Stimulated activated CD8-positive, alpha-beta memory T cell treated with anti-CD3 and anti-CD28 coated beads, Interleukin-4, amount 100 ng/mL, for 4 hours (primary cell): ENCODE measurements at regions not wholly inside any gene's neighbourhood (a gene's known extent, or its start where the extent isn't known, plus 50 kb on each side); places are given as distances from the start of the nearest gene placed in this dataset.
A peak's percentile ranks its signal among the peaks of the same experiment; 100 is the strongest.

Source experiments
- DNase-seq, 2 donors: peaks; one replicate each; pipeline ENCODE4 v3.0.0-alpha.2; 2020; ENCODE audit warnings: low read depth in 2 of 2, low spot score in 1 of 2

DNA sequence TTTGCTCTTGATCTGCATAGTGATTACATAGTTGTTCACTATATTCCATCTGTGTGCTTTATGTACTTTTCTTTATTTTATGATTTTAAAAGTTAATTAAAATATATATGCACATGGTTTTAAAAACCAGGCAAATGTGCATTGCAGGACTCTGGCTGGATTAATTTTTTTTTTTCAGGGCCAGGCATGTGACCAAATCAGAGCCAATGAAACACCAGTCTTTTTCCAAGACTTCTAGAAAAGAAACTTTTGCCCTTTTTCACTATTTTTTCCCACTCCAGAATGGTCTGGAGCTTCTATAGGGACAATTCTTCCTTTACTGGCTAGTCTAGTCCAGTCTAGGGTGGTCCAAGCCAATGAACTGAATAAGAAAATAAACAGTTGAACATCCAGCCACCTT lies 198.1 kb upstream of the FBXO11 start:
- DNase-seq, result no peak

DNA sequence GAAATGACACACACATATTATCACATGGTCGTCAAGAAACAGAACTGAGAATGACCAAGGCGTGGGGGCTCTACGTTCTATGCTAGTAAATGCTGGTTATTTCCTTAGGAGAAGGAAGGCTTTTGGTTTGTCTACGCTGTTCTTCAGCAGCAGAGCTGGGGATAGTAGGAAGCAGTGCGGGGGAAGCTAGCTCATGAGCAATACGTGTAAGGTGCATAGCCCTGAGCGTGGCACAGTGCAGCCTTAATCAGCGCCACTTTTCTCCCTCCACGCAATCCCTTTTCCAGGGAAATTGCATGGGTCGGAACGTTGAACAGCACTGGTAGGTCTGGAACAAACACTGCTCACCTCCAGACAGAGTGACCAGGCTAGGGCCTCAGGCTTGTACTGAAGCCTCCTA lies 199.6 kb upstream of the FBXO11 start:
- no peak for DNase-seq

DNA sequence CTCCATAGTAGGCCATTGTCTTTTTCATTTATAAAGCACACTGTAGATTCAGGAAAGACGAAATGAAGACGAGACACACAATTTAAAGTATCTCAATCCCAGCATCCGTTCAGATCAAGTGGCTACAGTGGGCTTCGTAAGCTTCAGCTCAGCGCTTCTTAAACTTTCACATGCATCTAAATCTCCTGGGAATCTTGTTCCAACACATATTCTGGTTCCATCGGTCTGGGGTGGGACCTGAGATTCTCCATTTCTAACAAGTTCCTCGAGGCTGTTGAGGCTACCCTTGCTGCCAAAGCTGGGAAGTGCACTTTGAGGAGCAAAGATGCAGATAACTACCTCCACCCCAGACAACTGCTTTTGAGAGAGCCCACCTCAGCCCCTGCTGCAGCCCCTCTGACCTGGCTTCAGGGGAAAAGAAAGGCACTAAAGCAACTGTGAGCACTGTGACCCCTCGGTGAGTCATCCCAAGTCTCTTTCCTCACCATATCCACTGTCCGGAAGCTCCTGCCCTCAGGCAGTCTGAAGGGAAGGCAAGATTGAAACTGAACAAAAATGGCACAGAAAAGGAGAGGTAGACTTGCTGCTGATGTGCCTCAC lies 201.1 kb upstream of the FBXO11 start:
- no peak for DNase-seq

DNA sequence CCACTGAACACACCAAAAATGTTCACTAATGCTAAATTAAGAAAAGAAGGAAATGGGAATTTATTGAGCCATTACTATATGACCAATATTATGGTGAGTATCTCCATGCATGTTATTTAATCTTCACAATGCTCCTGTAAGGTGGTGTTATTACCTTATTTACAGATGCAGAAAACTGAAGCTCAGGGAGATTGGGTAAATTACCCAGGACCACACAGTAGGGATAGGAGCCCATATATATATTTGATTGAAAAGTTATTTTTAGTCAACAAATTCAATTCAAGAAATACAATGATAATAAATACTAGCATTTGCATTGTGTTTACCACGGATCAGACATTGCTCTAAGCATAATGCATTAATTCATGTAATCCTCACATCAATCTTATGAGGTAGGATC lies 202.2 kb upstream of the FBXO11 start:
- DNase-seq, result no peak

DNA sequence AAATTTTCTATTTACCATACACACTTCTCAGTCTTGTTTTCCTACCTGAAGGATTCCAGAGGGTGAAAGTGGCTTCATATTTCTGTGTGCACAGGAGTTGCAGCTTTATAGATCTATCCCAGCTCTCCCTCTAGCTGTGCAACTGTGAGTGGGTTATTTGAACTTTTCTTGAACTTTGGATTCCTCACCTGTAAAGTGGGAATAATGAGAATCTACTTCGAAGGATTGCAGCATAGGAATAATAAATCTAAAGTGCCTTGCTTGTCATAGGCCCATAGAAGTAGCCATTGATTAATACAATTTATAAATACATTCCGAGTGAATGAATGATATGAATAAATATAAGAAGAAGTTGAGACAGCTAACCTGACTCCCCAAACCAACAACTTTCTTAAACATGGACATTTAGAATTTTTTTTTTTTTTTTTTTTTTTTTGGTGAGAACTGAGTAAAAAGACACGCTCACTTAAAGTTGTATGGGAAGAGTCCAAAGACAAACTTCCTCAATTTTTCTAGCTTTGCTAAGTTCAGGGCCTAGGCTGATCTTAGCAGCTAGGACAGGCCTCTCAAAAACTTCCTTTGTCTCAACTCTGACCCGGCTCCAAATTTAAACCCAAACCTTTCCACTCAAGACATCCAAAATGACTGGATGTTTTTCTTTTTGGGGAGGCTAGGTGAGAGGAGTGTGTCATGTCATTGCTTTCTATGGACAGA lies 203.3 kb upstream of the FBXO11 start:
- no peak for DNase-seq

DNA sequence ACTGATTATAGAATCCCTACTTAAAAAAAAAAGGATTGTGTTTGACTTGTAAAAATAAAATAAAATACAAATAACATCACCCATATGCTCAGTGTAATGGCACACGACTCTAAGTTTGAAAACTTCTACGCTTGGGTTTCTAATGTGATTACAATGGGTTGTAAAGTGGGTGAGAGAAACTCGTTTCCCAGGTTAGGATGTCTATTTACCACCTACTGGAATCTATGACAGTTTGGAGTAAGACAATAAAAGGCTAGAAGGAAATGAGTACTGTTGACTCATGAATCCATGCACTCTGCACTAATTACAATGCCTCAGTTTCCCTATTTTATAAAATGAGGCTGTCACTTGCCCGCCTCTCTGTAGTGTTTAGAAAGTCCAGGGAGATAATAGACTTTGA lies 204.0 kb upstream of the FOXN2 start:
- DNase-seq, result no peak

DNA sequence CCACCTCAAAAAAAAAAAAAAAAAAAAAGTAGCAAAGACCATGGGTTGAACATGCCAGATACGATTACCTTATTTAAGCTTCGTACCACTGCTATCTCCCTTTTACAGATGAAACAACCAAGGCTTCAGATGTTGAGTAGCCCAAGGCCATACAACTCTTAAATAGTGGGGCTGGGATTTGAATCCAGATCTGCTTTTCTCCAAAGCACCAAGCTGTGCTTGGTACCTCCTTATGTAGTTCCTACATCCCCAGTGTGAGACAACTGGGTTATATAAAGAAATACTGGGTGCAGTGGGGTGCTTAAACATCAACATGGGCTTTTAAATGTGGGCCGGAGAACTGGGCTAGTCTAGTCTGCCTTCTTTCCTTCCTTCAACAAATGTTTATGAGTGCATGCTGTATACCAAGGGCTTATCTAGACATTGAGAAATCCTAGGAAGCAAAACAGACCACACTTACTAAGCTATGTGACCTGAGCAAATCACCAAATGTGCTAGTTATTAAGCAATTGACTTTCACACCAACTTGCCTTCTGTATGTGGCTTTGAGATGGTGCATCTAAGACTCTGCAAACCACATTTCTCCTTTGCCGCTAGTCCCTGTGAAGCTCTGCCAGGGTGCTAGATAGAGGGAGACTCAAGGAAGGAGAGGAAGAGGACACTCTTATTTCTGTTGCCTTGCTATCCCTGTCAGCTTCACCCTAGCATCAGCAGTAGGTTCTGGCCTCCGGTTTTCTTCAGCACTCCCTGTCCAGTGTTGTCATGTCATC lies 201.4 kb upstream of the FOXN2 start:
- DNase-seq, result no peak

DNA sequence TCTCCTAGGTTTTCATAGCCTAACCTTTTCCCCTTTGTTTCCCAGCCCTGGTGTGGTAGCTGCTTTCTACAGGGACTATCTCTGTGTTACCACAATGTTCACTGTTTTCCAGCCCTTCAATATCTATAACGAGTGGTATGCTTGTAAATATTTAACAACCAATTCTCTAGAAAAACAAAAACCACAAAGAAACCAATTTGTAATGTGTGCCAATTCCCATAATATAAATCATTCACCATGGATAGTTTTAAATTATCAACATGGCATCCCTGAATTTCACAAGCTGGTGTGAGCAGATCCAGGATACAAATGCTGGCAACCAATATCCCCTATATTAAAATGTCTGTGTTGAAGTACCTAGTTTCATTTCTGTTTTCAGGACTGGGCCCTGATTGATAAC lies 200.7 kb upstream of the FOXN2 start:
- DNase-seq, result no peak

DNA sequence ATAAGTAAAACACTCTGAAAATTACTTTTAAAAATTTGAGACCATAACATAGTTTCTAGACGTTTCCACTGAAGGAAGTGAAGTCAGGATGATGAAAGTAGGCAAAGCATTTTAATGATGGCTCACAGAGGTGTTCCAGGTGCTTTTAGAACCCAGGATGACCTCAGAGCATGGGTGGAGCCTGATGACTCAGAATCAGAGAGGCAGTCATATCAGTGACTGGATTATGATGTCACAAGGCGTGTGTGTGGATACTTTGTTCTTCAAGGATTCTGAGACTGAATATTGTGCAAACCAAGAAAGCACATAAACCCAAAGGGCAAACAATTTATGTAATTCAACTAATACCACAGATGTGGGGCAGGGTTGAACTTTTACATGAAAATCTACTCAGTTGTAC lies 200.2 kb upstream of the FOXN2 start:
- DNase-seq, result peak in 1 of 2 donors; percentile 50

DNA sequence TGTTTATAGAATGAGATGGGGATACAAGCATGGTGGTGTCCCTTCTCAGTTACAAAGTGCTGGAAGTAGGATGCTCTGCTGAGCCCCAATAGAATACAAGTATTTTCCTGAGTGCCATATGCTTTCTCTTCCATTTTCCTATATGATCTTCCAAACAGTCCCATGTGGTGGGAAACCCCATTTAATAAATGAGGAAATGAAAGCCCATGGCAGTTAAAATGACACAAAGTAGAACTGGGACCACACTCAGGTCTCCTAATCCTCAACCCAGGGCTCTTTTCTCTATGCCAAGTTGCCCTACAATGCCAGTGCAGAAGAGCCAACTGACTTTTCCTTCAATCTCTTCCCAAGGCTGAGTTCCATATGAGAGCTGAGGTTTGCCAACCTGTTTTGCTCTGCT lies 198.0 kb upstream of the FOXN2 start:
- DNase-seq, result no peak

DNA sequence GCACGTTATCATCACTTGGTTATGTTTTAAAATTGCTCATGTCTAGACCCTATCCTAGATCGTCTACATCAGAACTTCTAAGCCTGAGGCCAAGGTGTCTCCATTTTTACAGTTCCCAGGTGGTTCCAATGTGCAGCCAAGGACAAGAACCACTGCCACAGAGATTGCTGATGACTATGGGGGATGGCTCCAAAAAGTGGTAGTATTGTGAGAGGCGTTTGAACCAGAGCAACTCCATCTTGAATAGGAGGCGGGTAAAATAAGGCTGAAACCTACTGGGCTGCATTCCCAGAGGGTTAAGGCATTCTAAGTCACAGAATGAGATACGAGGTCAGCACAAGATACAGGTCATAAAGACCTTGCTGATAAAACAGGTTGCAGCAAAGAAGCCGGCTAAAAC lies 195.6 kb upstream of the FOXN2 start:
- no peak for DNase-seq

DNA sequence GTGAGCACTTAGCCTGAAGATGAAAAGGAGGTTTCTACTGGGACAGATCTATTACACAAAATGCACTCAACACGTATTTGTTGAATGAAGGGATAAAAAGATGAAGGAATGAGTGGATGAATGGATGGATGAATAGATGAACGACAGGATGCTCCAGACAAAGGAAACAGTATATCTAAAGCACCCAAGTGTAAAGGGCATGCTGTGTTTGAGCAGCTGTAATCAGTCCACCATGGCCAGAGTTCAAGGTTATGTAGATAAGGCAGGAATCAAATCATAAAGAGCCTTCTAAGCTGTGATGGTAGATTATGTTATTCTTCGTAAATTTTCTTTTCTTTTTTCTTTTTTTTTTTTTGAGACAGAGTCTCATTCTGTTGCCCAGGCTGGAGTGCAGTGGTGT lies 194.4 kb upstream of the FOXN2 start:
- no peak for DNase-seq

DNA sequence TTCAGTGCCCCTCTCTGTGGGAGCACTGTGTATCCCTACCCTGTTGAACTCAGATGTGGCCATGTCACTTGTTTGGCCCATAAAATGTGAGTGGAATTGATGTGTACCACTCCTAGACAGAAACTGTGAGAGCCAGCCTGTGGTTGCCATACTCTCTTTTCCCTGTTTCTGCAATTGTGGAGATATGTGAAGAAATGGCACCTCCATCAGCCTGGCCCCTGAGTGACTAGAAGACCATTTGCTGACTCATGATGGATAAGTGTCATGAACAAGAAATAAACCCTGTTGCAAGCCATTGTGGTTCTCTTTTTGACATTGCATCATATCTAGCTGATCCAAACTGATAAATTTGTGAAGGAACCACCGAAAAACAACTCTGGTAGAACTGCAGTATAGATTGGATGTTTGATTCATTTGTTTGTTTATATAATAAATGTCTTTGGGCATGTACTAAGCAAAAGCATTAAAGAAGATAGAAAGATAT lies 193.7 kb upstream of the FOXN2 start:
- DNase-seq, result no peak

DNA sequence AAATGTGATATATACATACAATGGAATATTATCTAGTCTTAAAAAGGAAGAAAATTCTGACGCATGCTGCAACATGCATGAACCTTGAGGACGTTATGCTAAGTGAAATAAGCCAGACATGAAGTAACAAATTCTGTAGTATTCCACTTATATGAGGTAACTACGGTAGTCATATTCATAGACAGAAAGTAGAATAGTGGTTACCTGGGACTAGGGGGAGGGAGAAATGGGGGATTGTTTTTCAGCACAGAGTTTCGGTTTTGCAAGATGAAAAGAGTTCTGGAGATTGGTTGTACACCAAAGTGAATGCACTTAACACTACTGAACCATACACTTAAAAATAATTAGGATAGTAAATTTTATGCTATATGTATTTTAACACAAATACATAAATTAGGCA lies 192.3 kb upstream of the FOXN2 start:
- DNase-seq, result no peak

DNA sequence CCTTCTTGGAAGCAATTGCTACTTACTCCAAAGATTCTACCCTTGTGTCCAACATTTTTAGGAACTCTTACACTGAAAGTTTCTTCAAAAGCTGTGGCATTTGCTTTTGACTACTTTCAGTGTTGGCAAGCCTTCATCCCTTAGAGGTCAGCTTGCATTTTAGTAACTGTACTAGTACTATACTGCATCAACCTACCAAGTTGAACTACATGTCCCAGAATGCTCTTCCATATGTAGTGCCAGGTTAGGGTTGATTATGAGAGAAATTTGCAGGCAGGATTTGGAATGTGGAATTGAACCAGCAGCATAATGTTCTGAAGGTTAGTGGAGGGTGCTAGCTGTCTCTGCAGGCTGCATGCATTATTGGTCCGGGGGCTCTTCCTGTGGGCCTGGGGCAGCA lies 189.9 kb upstream of the FOXN2 start:
- no peak for DNase-seq

DNA sequence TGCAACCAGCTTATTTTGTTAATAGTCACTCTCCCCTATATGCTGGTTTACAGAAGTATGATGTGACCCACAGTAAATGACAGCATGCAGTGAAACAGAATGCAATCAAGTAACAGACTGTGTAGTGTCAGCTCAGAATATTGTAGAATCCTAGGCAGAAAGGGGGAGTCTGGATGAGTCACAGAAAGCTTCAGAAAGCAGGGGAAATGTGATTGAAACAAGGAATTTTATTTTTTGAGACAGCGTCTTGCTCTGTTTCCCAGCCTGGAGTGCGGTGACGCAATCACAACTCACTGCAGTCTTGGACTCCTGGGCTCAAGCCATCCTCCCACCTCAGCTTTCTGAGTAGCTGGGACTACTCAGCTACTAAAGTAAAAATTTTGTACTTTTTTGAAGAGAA lies 188.3 kb upstream of the FOXN2 start:
- no peak for DNase-seq

DNA sequence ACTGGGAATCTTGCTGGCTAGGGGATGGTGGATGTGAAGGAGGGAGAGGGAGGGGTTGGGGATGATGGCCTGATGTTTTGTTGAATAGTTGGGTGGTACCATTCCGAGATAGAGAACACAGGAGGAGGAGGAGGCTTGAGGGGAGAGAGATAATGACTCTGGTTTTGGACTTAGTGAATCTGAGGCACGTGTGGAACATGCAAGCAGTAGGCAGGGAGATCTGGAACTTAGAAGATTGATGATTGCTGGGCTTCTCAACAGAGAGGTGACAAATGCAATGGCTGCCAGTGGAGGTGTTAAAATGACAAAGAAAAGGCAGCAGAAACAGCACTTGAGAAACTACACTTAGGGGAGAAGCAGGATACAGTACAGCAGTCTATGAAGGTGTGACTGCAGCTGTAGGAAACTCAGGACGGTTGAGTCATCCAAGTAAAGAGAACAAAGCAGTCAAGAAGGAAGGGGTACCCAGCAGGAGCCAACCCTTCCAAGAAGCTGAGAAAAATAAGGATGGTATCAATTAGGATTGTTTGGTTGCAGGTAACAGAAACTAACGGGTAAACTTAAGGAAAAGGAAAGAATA lies 186.8 kb upstream of the FOXN2 start:
- DNase-seq, result no peak

DNA sequence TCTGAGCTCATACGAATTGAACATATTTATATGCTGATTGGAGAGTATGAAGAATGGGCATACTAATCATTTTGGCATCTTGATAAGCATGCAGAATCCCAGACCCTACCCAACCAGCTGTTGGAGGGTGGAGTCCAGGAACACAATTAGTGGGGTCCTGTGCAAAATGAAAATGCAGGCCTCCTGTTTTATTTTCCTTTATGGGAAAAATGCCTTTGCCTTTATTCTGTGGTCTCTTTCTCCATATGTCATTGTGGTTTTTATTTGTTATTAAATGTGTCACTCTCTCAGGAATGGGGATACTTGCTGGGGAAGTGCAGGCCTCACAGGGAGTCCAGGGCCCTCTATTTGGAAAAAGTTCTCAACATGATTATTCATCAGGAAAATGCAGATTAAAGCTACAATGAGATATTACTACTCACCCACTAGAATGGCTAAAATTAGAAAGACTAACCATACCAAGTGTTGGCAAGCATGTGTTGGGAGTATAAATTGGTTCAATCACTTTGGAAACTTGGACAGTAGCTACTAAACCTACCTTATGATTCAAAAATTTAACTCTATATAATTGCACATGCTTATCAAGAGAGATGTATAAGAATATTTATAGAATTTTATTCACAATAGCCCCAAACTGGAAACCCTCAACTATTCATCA lies 185.1 kb upstream of the FOXN2 start:
- no peak for DNase-seq

DNA sequence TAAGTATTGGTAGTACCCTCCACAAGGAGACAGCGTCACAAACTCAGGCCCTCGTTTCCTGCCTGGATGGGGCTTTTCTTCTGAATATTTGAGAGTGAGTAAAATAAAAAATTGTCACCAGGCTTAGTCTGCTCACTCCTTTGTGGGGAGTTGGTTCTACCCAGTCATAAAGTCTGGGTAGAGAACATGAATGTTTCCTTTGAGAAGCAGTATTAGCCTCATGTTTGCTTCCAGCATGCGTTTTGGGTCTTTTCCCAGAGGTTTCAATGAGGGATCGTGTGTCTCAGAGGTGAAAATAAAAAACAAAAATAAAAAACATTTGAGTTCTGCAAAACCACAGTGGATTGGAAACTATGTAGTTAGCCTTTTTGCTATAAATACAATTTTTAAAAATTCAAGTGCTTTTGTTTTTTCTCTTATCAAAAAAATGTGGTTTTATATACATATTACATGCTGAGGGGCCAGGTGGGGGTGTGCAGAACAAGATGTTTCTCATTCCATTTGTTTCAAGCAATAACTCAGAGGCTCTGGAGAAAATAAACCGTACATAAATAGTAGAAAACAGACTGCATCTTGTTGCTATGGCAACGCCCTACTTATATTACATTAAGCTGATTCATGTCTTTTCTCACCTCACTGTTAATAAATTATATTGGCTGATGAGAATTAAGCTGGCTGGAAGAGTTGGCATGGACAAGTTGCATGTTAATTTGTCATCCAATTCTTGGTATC lies 182.8 kb upstream of the FOXN2 start:
- no peak for DNase-seq

DNA sequence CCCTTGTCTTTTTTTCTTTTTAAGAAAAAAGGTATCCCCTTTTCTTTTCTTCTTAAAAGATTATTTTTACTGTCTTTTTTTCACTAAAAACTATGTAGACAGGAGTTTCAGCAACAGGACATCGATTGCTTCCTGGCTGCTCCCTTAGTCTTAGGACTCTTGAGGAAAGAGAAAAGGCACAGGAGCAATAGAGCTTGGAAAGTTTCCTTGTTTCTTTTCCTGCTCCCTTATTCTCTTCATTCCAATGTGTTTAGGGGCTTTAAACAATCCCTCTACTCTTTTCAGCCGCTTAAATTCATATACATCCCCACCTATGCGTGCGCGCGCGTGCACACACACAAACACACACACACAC lies 182.2 kb upstream of the FOXN2 start:
- DNase-seq, result no peak

DNA sequence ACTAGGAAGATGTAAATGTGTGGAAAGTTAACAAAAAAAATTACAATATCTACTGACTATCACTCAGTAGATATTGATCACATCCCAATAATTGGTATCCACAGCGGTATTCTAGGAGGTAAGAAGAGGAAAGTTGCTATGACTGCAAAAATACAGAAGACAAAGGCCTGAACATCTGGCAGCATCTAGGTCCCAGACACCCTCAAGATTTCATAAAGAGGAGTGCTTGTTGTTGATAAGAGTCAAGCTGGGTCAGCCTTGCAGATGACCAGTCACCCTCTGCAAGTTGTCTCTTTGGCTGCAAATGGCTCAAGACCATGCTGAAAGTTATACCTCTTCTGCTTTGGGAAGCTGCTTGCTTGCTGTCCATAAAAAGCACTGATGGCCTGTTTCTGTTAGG lies 179.8 kb upstream of the FOXN2 start:
- no peak for DNase-seq
